Cardiac septum (tissue), 1 donor: ENCODE measurements at regions not wholly inside any gene's neighbourhood (a gene's known extent, or its start where the extent isn't known, plus 50 kb on each side); places are given as distances from the start of the nearest gene placed in this dataset.
"Not testable (repeated sequence)": the region's sequence is repeated elsewhere in the genome, so short reads cannot be mapped to it uniquely, and the experiment has no call there.

Experiments
- DNase-seq: peaks from one replicate; pipeline ENCODE4 v3.0.0-alpha.2; 2020; ENCODE audit warnings: low spot score
- intact Hi-C: fragments of 100-400 bp; cut with DNase I; formaldehyde crosslinking; loops from one replicate; pipeline ENCODE4 v1.14.0; 2022
- donor health status: DM: no; HTN: no; CAD: no.

DNA sequence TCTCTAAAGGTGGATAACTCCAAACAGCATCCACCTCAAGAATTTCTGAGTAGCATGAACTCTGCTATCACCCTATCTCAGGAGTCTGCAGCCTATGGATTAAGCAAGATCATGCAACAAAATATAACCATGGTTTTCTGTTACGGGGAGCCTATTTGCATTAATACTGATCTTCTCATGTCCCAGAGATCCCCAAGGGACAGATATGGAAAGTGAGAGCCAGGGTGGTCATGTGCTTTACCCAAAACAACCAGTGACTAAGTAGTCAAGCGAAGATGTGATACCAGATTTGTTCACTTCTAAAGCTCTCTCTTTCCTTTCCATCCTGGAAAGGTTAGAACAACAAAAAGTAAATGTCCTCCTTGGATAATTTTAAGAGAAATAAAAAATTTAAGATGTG lies 125.1 kb downstream of the PRRX1 start:
- intact Hi-C loops: no loop called here
- no peak for DNase-seq

DNA sequence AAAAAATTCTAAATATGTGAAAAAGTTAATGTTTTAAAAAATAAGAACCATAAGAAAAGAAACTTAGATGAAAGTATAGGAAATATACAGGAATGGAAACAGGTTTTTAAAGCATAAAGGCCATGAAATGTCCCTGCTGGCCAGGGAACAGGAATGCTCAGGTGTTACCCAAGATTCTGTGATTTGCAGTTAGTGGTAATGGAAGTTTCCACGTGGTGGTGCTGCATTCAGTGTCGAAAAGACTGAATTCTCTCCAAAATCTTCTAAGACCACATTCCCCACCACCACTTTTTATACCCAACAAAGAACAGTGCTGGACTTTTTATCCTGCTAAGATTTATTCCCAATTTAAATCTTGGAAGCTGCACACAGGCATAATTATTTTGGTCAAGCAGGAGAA lies 126.2 kb downstream of the PRRX1 start:
- intact Hi-C loops: no loop called here
- DNase-seq: no peak

DNA sequence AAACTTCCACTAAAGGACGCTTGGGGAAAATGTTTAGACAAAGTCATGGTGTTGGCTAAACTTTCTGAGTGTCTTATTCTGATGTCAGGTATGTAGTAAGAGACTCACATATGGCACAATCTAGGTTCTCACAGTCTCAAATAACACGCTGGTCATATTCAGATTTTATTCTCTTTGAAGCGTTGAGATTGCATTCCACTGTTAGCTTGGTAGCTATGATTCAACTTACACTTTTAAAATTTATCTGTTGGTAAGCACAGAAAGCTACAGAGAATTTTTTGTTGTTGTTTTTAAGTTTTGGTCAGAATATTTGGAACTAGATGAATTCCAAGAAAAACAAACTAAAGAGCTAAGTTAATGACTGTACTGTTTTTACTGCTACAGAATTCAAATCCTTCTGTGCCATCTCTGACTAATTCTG lies 126.7 kb downstream of the PRRX1 start:
- DNase-seq: no peak
- intact Hi-C loops: no loop called here

DNA sequence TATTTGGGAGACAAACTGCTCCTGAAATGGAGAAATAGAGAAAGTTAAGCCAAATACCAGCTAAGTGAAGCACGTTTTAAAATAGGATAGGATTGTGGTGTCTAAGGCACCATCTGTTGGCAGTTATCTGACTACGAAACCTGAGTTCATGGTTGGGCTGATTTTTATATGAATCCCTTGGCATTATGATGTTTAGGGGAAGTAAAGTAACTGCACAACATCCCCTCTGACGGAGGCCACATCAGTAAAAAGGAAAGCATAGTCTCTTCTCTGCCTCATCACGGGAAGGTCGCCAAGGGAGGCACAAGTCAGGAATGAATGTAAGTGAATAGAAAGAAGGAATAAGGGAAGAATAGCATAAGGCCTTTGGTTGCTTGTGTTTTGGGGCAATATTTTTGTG lies 128.0 kb downstream of the PRRX1 start:
- intact Hi-C loops: no loop called here

DNA sequence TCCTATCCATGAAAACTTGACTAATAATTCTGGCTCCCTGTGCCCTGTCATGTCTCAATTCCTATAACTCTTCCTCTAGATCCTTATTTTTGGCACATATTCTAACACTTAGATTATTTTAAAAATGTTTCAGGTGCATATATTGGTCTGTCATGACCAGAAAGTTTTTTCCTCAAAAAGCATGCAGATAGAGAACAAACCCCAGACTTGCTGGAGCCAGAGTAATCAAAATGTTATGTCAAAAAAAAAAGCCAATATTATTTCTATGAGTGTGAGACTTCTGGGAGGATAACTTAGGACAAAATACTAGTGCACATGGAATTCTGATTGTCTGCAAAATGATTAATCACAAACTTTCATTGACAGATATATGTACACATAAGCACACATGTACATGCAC lies 135.1 kb upstream of the MROH9 start:
- DNase-seq: no peak
- intact Hi-C loops: no loop called here

More for the DNA sequence above, 128.0 kb downstream of the PRRX1 start:
- no peak for DNase-seq

DNA sequence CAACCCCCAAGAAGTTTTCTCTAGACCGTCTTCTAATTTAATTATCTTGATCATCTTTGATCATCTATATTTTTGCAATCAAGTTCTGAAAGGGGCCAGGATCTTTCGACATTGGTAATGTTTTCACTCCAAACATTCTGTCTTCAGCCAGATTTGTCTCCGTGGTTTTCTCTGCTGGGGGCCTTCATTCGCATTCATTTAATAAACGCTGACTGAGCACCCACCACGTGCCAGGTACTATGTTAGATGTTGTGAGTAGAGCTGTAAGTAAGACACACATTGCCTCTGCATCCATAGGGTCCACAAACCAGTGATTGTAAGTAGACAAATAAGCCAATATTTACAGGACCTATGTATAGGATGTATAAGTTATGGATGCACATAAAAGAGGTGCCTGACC lies 134.5 kb upstream of the MROH9 start:
- no peak for DNase-seq
- intact Hi-C loops: no loop called here

DNA sequence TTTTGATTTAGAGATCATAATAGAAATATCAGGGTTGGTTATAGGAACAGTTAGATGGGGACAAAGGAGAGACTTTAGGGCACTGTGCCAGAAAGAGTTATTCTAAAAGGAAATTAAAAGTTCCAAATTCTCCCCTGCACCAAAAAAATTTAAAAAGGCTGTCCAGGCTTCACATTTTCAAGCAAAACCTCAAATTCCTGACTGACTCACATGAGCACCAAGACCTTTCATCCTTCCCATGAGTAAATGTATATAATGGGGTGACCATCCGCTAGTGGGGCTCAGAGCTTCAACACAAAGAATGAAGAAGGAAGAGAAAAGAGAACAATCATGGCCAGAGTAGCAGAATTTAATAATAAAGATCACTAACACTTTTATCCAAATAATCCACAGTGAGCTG lies 131.6 kb upstream of the MROH9 start:
- intact Hi-C loops: no loop called here
- DNase-seq: no peak

DNA sequence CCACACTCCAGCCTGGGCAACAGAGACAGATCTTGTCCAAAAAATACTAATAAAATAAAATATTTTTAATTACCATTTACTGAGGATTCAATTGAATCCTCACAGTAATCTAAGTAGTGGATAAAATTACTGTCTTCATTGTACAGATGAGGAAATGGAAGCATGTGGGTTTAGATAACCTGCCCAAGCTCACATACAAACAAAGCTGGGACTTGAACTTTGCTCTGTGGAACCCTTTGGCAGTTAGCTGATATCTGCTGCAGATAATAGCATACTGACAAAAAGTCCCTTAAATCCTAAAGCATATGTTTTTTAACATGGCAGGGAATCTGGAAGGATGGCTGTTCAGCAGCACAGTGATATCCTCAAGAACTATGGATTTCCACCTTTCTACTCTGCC lies 130.9 kb upstream of the MROH9 start:
- intact Hi-C loops: no loop called here
- no peak for DNase-seq

DNA sequence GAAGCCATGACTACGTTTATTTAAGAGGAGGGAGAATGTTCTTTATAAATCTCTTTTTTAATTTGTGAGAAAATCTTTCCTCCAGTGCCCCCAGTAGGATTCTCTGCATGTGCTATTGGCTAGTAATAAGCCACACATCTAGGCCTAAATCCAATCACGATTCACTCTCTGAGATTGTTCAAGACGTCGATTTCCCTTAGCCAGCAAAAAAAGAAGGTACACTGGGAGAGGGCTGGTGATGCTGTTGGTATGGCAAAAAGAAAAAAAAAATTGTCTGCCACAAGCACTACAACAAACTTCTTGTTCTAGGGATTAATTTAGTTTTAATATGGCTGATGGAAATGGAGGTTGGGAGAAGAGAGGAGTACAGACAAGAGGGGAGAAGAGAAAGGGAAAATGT lies 130.5 kb upstream of the MROH9 start:
- intact Hi-C loops: no loop called here
- DNase-seq: no peak

DNA sequence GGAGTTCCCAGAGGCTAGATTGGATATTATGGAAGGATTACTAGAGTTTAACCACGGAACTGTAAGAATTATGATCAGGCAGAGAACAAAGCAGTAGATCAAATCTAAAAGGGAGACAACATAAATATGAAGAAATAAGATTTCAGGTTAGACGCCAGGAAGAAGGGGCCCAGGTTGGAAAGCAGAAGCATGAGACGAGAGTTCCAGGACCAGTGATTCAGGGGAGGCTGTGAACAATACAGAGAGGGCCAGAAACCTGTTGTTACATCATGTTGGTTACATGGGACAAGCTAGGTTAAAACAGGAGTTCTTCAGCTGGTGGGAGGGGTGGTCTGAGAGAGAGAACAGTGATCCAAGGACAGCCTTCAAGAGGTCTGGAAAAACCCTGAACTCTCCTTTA lies 128.4 kb upstream of the MROH9 start:
- intact Hi-C loops: no loop called here
- DNase-seq: no peak

DNA sequence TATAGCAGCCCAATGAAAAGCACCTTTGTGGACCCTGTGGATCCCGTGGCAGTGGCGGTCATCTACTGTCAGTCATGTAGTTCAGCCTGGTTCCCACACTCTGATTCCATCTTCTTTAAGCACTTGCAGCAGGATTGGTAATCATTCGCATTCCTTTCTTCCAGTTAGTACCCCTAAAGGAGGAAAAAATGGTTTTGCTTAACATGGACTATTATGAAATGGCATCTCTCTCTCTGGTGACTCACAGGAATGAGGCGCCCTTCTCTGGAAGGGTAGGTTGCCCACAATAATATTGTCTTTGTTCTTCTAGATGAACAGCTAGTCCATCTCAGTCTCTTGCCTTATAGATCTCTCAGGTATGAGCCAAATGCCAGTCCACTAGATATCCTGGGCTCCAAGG lies 127.9 kb upstream of the MROH9 start:
- DNase-seq: no peak
- intact Hi-C loops: no loop called here

DNA sequence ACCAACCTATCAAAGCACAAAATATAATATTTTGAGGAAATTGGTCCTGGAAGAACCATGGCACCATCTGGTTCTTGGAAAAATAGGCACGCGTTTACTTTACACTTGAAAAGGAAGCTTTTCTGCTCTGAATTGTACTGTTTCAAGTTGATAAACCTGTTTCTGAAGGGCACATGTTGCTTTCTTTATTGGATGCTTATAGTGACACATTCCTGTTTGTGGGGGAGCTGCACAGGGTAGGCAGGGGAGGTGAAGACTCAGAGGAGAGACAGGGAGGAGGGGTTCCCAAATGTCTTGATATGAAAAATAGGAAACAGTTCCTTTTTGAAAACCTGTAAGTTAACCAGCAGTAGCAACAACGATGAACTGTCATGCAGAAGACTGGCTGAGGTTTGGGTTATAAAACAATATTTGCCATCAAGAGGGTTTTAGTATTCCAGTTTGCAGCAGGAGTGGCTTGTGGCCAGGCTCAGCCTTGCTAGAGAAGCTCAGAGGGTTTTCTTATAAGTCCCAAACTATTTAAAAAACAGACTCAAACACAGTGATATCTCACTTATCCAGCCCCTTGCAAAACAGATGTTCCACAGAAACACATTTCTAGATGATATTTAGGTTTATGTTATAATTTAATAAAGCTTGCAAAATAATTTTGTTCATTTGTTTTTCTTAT lies 127.0 kb upstream of the MROH9 start:
- DNase-seq: no peak
- intact Hi-C loops: no loop called here

DNA sequence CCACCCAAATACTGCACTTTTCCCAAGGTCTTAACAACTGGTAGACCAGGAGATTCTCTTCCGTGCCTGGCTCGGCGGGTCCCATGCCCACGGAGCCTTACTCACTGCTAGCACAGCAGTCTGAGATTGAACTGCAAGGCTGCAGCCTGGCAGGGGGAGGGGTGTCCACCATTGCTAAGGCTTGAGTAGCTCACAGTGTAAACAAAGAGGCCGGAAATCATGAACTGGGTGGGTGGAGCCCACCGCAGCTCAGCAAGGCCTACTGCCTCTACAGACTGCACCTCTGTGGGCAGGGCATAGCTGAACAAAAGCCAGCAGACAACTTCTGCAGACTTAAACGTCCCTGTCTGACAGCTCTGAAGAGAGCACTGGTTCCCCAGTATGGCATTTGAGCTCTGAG lies 124.3 kb upstream of the MROH9 start:
- DNase-seq, intact Hi-C loops: not testable (repeated sequence)

DNA sequence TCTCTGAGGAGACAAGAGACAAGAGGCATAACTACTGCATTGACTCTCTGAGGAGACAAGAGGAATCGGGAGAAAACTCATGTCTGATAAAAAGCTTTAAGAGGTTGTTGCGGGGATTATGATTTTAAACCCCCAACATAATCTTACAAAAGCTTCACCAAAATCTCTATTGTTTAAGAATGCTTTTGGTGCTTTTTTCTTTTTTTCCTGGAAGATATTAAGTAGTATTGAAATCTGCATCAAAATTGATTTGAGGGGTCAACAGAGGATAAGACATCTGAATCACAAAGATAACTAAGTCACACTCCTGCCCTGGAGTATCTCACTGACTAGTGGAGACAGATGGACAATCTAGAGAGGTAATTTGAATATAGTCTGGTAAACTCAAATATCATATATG lies 115.6 kb upstream of the MROH9 start:
- DNase-seq: no peak
- intact Hi-C loops: no loop called here

DNA sequence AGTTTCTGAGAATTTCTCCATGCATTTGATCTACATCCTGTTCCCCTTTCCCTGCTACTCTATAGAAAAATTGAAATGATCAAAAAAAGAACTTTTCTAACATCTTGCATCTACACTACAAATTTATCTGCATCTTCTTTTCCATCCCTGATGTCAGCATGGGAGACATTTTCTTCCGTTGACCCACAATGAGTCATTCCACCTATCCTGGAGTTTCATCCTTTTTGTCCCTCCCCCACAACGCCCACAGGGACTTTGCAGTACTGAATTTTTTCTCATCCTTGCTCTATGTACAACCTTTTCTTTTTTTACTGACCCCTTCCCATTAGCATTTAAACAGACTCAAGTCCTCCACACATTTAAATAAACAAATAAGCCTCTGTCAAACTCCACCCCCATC lies 112.2 kb upstream of the MROH9 start:
- no peak for DNase-seq
- intact Hi-C loops: no loop called here

DNA sequence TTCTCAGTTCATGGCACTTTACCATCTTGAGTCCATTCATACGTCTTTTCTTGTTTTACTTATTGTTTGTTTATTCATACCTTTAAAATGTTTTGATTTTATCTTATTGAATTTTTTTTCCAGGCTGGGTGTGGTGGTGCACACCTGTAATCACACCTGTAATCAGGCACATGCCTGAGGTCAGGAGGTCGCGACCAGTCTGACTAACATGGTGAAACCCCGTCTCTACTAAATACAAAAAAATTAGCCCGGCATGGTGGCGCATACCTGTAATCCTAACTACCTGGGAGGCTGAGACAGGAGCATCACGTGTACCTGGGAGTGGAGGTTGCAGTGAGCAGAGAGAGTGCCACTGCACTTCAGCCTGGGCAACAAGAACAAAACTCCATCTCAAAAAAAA lies 104.1 kb upstream of the MROH9 start:
- intact Hi-C loops: no loop called here
- no peak for DNase-seq

DNA sequence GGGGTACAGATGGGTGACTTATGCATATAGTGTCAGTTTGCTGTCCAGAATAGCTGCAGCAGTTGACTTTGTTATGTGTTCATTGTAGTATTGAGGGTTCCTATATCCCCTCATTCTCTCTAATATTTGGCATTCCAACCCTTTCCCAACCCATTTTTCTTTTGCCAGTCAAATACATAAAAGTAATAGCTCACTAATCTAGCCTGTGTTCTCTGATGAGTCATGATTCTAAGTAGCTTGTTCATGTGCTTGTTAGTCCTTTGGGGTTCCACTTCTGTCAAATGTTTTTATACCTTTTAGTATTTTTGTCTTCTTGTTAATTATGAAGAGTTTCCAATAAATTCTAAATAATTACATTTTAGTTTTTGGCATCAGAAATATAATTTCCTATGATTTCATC lies 99.2 kb upstream of the MROH9 start:
- DNase-seq: no peak
- intact Hi-C loops: no loop called here

DNA sequence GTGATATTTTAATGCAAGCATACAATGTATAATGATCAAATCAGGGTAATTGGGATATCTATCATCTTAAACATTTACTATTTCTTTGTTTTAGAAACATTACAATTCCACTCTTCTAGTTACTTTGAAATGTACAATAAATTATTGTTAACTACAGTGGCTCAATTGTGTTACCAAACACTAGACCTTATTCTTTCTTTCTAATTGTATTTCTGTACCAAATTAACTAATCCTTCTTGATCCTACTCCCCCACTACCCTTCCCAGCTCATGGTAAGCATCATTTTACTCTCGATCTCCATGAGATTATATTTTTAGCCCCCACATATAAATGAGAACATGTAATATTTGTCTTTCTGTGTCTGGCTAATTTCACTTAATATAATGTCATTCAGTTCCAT lies 95.0 kb upstream of the MROH9 start:
- intact Hi-C loops: no loop called here
- DNase-seq: no peak

DNA sequence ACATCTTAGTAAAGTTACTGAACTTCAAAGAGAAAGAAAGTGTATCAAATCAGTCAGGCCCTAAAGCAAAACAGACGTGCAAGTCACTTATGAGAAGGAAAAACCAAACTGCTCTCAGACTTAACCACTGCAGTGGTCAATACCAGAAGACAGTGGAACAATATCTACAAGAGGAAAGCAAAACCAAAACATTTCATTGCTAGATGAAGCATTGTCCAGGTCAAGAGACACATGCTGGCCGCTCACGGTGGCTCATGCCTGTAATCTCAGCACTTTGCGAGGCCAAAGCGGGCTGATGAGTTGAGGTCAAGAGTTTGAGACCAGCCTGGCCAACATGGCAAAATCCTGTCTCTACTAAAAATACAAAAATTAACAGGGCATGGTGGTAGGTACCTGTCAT lies 82.0 kb upstream of the MROH9 start:
- no peak for DNase-seq
- intact Hi-C loops: no loop called here

DNA sequence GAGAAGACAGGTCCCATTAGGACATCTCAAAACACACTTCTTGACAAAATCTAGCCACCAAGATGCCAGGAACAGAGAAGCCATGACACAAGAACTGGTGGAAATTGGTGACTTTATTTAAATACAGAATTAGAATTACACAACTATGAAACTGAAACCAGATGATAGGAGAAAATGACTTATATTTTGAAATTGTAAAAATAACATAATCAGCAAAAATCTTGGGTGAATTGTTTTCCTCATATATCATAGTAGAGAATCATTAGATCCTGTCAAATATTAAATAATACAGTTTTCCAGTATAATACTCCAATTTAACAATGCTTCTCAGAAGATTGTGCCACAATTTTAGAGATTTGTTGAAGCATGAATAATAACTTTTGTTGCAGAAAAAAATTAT lies 81.5 kb upstream of the MROH9 start:
- intact Hi-C loops: no loop called here
- no peak for DNase-seq

DNA sequence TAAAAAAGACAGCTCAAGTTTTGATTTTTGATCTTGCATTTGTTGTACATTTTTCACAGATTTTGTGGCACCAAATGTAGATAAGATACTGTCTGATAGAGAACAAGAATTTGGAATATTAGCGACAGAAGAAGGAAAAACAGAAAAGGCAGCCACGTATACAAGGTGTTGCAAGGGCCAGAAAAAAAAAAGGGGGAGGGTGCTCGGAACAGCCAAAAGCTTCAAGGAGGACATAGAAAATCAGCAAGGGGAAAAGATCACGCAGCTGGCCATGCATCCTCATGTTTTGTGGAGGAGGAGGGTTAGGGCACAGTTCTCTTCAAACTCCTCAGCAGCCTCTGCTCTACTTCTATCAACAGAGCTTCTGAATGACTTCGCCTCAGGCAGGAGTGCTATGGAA lies 80.7 kb upstream of the MROH9 start:
- intact Hi-C loops: no loop called here
- DNase-seq: no peak

DNA sequence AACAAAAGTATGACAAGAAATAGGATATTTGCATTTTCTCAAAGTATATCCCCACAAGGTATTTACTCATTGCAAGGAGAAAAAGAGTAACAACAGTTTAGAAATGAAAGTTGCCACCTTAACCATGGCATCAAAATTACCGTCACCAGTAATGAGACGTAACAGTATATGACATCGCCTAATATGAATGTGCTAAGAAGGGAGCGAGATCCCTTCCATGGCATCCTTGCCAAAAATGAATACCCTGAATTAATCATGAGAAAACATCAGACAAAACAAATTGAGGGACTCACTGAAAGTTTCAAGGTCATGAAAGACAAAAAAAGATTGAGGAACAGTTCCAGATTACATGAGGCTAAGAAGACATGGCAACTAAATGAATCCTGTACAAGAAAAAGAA lies 78.9 kb upstream of the MROH9 start:
- intact Hi-C loops: no loop called here
- no peak for DNase-seq
